HT-29 (cell line): ENCODE measurements at regions not wholly inside any gene's neighbourhood (a gene's known extent, or its start where the extent isn't known, plus 50 kb on each side); places are given as distances from the start of the nearest gene placed in this dataset.
A peak's percentile ranks its signal among the peaks of the same experiment; 100 is the strongest.

Source experiments
- DNase-seq: peaks from one replicate; pipeline ENCODE4 v3.0.0-alpha.2; 2015; ENCODE audit warnings: low spot score

DNA sequence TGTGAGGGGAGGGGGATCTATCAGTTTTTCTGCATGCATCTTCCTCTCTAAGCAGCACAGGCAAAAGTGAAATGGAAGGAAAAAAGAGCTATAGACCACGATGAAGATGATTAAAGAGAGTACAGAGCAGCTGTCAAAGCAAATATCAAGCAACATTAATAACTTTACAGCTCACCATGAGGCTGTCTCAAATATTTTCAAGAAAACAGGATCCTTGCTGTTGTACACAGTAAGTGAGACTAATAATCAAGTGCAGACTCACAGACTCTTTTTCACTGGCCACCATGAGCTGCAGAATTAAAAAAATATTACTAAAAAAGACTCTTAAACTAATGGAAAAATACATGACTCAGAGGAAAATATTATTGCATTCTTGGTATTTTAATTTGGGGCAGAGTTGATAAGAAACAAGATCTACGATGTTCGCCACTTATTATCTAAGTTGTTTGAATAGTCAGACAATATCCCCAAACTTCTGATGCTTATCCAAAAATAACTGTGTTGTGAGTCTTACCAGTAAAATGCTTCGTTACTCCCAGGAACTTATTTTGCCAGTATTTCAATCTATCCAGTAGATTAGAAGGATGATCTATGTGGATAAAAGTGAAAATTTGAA, 817.5 kb upstream of the ALCAM start:
- DNase-seq, result no peak

- no peak for DNase-seq
These were observed 813.6 kb upstream of the ALCAM start for GRCh38 chr3:104553121-104553520.

- DNase-seq, result no peak
These were observed 812.3 kb upstream of the ALCAM start for GRCh38 chr3:104554425-104554824.

DNA sequence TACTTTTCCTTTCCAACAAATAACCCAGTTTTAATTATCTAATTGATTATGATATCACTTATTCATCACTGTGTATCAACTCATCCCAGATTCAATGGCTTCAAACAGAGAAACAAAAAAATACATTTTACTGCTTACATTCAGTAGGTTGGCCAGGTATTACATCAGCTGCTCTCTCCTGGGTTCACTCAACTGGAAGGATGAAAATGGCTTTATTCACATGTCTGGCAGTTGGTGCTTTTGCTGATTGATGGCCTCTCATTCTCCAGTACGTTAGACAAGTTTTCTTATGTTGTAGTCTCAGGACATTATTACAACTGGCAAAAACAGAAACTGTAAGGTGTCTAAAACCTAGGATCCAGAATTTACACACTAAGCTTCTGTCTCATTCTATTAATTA, 811.0 kb upstream of the ALCAM start:
- no peak for DNase-seq

DNA sequence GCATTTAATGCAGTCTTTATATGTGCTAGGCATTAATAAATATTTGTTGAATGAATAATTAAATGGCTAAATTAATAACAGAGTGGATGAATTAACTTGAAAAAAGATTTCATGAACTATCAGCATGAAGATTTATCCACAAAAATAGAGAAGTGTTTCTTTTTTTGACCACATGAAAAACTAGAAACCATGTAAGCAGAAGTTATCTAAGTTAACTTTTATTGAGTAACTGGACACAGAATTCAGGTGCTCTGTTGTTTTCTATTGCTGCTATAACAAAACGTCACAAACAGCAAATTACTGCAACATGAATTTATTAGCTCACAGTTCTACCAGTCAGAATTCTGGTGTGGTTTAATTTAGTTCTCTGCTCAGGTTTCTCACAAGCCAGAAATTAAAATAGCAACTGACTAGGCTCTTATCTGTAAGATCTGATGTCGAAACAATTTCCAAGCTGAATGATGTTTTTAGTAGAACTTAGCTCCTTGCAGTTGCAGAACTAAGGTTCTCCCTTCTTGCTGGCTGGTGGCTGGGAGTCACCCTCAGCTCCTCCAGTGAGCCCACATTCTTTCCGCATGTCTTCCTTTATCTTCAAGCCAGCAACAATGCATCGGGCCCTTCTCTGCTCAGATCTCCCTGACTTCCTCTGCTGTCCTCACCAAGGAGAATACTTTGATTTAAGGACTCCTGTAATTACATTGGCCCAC, 810.2 kb upstream of the ALCAM start:
- no peak for DNase-seq

DNA sequence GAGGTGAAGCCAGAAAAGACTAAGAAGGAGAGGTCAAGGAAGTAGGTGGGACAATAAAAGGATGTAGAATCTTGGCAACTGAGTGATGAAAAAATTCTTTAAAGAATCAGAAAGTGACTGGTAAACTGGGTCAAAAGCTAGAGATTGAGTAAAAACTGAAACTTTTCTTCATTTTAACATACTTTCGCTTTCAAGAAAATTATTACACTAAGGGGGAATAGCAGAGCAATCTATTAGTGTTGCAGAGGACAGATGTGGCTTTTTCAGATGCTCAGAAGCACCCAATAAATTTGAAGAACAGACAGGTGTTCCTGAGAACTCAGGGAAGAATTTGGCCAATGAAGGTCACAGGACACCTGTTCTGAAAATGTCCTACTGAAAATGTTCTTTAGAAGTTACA, 805.4 kb upstream of the ALCAM start:
- DNase-seq, result no peak

GRCh38 chr3:104564045-104564643, 802.6 kb upstream of the ALCAM start:
- peak; percentile 78 for DNase-seq

DNA sequence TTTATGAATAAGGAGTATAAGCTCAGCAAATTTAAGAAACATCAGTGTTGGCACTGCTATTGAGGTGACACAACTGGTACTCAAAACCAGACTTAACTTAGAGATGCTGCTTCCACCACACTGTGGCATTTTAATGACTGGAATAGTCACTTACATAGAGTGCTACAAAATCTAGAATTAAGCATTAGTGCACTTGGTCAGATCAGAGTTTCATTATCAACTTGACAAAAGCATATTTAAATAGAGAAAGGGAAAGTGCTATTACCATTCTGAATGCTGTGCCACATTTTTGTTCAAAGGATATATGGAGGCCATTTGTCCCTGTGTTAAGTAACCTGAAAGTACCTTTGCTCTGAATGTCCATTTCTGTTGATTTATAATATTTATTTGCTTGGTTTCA, 800.7 kb upstream of the ALCAM start:
- no peak for DNase-seq

DNA sequence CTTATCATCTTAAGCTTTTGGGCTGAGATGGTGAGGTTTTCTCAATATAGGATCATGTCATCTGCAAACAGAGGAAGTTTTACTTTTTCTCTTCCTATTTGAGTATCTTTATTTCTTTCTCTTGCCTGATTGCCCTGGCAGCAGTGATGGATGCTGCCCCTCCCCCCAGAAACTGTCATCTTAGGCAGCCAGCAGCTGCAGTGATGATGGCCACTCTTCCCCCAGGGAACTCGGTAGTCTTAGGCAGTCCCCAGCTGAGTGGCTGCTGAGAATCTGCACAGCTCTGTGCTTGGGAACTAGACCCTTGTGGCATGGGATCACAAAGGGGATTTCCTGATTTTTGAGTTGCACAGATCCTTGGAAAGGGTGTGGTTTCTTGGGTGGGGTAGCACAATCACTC, 791.1 kb upstream of the ALCAM start:
- no peak for DNase-seq

GRCh38 chr3:104578558-104578957, 788.2 kb upstream of the ALCAM start:
- no peak for DNase-seq

DNA sequence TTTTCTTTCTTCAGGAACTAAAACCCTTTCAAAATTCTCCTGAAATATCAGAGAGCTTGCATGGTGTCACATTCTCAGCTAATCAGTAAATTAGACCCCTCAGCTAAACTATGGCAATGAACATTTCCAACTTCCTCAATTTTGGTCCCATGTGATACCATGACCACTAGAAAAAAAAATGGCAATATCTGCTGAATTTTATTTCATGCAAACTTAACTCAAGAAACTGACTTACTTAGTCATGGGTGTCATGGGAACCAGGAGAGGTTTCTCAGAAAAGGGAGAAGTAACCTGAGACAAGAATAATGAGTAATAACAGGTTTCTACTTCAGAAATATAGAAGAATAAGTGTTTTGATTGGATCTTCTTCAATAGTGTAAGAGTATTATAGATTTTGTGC, 784.6 kb upstream of the ALCAM start:
- no peak for DNase-seq

DNA sequence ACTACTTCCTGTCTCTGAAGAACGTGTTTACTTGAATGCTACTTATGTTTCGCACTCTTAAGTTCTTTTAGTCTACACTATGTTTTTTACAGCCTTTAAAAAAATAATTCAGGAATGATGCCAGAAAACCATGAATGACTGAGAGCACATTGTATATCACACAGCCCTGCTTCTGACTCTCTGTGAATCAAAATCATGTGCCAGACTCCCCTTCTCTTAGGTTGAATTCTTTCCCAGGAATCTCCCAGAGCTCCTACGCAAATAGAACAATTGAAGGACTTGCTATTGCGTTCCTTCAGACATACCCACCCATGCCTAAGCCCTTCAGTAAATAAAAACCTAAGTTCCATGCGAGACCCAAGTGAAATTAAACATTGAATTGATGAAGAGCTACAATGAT, 782.0 kb upstream of the ALCAM start:
- no peak for DNase-seq

DNA sequence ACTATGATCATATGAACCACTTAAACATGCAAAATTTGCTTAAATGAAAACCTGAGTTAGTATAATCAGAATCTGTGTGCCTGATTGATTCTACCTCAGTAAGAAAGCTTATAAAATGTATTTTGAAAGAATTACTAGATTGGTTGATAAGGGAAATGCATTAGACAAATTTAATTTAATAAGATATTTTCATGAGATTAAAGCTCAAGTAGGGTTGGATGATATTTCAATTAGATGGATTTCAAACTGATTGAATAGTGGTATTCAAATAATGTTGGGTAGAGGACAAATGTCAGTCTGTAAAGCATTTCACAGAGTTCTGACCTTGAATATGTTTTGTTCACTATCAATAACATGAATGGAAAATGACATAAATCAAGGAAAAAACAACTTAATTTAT, 780.4 kb upstream of the ALCAM start:
- no peak for DNase-seq

DNA sequence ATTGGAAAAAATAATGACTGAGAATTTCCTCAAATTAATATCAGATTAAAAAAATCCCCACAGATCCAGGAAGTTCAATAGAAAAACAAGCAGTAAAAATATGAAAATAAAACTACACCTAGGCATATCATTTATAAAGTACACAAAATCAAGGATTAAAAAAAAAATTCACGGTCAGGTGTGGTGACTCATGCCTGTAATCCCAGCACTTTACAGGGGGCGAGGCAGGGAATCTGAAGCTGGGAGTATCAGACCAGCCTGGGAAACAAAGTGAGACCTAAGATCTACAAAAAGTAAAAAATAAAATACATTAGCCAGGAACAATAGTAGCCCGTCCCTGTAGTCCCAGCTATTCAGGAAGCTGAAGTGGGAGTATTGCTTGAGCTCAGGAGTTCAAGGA, 778.3 kb upstream of the ALCAM start:
- DNase-seq, result no peak

GRCh38 chr3:104591776-104592175, 774.9 kb upstream of the ALCAM start:
- no peak for DNase-seq

- DNase-seq, result no peak
These were observed 772.2 kb upstream of the ALCAM start for GRCh38 chr3:104594491-104594890.

DNA sequence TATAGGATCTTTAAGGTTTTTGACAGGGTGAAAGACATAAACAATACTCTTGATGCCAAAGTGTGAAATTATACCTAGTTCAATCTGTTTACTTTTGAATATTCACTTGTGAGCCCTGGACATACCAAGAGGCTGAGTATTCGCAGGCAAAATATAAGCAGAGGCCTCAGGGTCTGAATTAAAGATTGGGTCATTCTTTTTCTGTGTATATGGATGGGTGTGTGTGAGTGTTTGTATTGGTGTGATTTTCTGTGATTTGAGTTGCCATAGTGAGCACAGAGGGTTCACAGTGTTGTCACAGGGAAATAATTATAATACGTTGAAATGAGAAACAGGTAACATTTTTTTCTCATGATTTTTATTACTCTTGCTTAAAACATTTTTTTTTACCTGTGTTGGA, 770.7 kb upstream of the ALCAM start:
- no peak for DNase-seq

GRCh38 chr3:104596551-104596950, 770.2 kb upstream of the ALCAM start:
- DNase-seq, result peak; percentile 63

DNA sequence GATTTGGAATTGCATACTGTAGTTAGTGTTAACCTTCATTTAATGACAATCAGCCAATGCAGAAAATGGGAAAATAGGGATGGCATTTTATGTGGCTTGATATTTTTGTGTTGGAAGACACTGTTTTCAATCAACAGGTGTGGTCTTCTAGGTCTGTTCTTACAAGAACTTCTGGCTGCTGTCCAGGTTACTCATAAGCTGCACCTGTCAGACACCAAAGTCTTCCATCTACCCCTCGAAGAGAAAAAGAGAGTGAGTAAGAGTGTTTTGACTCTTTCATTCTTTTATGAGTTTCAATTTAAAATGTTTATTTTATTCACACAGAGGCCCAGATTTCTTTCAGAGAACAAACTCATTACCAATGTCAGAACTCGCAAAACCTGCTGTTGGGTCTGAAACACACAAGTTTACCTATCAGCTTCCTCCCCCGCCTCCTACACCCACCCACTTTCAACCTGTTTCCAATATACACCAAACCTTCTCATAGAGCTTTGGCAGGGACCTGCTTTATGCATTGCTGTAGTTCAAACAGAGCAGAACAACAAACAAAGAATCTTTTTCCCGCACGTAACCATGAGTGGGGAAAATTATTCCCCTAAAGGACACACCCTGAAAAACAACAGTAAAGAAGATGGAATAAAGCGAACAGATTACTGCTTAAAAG, 767.7 kb upstream of the ALCAM start:
- DNase-seq, result no peak

- DNase-seq, result peak; percentile 24
These were observed 762.2 kb upstream of the ALCAM start for GRCh38 chr3:104604326-104605010.

GRCh38 chr3:104606812-104607211, 759.9 kb upstream of the ALCAM start:
- DNase-seq, result peak; percentile 29
